ENCODE measurements at regions not wholly inside any gene's neighbourhood (a gene's known extent, or its start where the extent isn't known, plus 50 kb on each side); places are given as distances from the start of the nearest gene placed in this dataset.

- no peak for TF ChIP-seq CTCF (IDR thresholded peaks at IDR 0.05; ENCODE audit: low read depth, low read length)
- TF ChIP-seq POLR2A (IDR thresholded peaks at IDR 0.05; ENCODE audit: extremely low read depth, insufficient read length): no peak
- TF ChIP-seq MYC (IDR thresholded peaks at IDR 0.05; ENCODE audit: low read depth, low read length): no peak
Observed at GRCh38 chr5:30498972-30499371, 694.5 kb upstream of the CDH6 start.
